ENCODE measurements at regions not wholly inside any gene's neighbourhood (a gene's known extent, or its start where the extent isn't known, plus 50 kb on each side); places are given as distances from the start of the nearest gene placed in this dataset.
"Not testable (repeated sequence)": the region's sequence is repeated elsewhere in the genome, so short reads cannot be mapped to it uniquely, and the experiment has no call there.

DNA sequence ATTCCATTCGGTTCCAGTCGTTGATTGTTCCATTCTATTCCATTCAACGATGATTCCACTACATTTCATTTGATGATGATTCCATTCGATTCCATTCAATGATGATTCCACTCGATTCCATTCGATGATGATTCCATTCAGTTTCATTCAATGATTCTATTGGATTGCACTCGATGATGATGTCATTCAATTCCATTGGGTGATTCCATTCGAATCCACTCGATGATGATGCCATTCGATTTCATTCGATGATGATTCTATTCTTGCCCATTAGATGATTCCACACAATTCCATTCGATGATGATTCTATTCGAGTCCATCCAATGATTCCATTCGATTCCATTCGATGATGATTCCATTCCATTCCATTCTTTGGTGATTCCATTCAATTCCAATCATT lies 1283.7 kb downstream of the TP53TG3F start:
- BruUV-seq (replicated peaks): no TSS peak
- H4K20me1 ChIP-seq (ENCODE audit: insufficient read depth): no peaks in the 10 kb centered on the region
- H3K27ac ChIP-seq: no peak overlapping the region
- H3F3A ChIP-seq (ENCODE audit: insufficient read depth, low read depth): no peaks in the 10 kb centered on the region
- ChIA-PET POLR2A (ENCODE audit: unreplicated experiment) (no interaction called here), CTCF (no interaction called here)
- DNase-seq: no peak
- H3K4me2 ChIP-seq: no peak overlapping the region
- TF ChIP-seq, protein P1, sequence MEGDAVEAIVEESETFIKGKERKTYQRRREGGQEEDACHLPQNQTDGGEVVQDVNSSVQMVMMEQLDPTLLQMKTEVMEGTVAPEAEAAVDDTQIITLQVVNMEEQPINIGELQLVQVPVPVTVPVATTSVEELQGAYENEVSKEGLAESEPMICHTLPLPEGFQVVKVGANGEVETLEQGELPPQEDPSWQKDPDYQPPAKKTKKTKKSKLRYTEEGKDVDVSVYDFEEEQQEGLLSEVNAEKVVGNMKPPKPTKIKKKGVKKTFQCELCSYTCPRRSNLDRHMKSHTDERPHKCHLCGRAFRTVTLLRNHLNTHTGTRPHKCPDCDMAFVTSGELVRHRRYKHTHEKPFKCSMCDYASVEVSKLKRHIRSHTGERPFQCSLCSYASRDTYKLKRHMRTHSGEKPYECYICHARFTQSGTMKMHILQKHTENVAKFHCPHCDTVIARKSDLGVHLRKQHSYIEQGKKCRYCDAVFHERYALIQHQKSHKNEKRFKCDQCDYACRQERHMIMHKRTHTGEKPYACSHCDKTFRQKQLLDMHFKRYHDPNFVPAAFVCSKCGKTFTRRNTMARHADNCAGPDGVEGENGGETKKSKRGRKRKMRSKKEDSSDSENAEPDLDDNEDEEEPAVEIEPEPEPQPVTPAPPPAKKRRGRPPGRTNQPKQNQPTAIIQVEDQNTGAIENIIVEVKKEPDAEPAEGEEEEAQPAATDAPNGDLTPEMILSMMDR (conservative IDR thresholded peaks at IDR 0.05): no peak
- no peak for TF ChIP-seq EZH2 (IDR thresholded peaks at IDR 0.05; ENCODE audit: low read depth)
- intact Hi-C loops (cut with micrococcal nuclease; ENCODE audit: unreplicated experiment): no loop called here
- no peaks in the 10 kb centered on the region for H3K9me2 ChIP-seq (ENCODE audit: insufficient read depth)
- no peaks in the 10 kb centered on the region for H3K36me3 ChIP-seq (ENCODE audit: low read depth)
- peaks cover 56% of the 10 kb centered on the region for H3K9me3 ChIP-seq (ENCODE audit: insufficient read depth, low read depth)
- no peaks in the 10 kb centered on the region for H3K27me3 ChIP-seq (ENCODE audit: insufficient read depth, low read depth)
- H2AFZ ChIP-seq: no peak overlapping the region
- H3K79me2 ChIP-seq (ENCODE audit: low read depth): no peaks in the 10 kb centered on the region
- H3K4me3 ChIP-seq: no peak overlapping the region
- H3K4me1 ChIP-seq (replicated peaks; ENCODE audit: insufficient read depth): no peaks in the 10 kb centered on the region

DNA sequence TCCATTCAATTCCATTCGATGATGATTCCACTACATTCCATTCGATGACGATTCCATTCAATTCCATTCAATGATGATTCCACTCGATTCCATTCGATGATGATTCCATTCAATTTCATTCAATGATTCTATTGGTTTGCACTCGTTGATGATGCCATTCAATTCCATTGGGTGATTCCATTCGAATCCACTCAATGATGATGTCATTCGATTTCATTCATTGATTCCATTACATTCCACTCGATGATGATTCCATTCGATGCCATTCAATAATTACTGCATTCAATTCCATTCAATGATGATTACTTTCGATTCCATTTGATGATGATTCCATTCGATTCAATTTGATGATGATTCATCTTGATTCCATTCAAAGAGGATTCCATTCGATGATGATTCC lies 1299.4 kb downstream of the TP53TG3F start:
- H3K27me3 ChIP-seq (ENCODE audit: insufficient read depth, low read depth): no peaks in the 10 kb centered on the region
- no TSS peak for BruUV-seq (replicated peaks)
- H3K36me3 ChIP-seq (ENCODE audit: low read depth): no peaks in the 10 kb centered on the region
- H3K27ac ChIP-seq: no peak overlapping the region
- H3K9me2 ChIP-seq (ENCODE audit: insufficient read depth): no peaks in the 10 kb centered on the region
- POLR2A ChIA-PET (ENCODE audit: unreplicated experiment): no interaction called here
- CTCF ChIA-PET: no interaction called here
- H3K4me2 ChIP-seq: no peak overlapping the region
- no peaks in the 10 kb centered on the region for H3F3A ChIP-seq (ENCODE audit: insufficient read depth, low read depth)
- H4K20me1 ChIP-seq (ENCODE audit: insufficient read depth): no peaks in the 10 kb centered on the region
- no peak overlapping the region for H2AFZ ChIP-seq
- TF ChIP-seq, protein P1 (conservative IDR thresholded peaks at IDR 0.05): no peak
- TF ChIP-seq EZH2 (IDR thresholded peaks at IDR 0.05; ENCODE audit: low read depth): no peak
- H3K4me1 ChIP-seq (replicated peaks; ENCODE audit: insufficient read depth): no peaks in the 10 kb centered on the region
- no peak overlapping the region for H3K4me3 ChIP-seq
- no peak for DNase-seq
- intact Hi-C loops (cut with micrococcal nuclease; ENCODE audit: unreplicated experiment): no loop called here
- H3K9me3 ChIP-seq (ENCODE audit: insufficient read depth, low read depth): peaks cover 63% of the 10 kb centered on the region
- no peaks in the 10 kb centered on the region for H3K79me2 ChIP-seq (ENCODE audit: low read depth)

DNA sequence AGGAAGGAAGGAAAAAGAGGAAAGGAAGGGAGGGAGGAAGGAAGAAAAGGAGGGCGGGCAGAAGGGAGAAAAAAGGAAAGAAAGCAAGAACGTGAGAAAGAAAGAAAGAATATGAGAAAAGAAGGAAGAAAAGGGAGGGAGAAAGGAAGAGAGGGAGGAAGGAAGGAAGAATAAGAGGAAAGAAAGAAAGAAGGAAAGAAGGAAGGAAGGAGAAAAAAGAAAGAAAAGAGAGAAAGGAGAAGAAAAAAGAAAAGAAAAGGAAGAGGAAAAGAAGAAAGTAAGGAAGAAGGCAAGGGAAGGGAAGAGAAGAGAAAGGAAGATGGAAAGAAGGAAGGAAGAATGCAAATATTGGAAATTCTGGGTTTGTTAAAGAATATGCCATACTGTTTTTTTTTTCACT lies 1332.4 kb downstream of the TP53TG3F start:
- CTCF ChIA-PET, H3K4me3 ChIP-seq: not testable (repeated sequence)

DNA sequence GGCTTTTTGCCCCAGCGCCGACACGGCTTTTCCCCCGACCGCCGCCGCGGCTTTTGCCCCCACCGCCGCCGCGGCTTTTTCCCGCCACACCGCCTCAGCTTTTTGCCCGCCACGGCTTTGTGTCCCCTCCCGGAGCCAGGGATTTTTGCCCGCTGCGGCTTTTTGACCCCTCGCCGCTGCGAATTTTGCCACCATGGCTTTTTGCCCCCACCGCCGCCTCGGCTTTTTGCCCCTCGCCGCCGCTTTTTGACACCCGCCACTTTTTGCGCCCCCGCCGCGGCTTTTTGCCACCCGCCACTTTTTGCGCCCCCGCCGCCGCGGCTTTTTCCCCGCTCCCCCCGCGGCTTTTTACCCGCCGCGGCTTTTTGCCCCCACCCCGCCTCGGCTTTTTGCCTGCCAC lies 1342.5 kb downstream of the TP53TG3F start:
- TF ChIP-seq, protein P1 (conservative IDR thresholded peaks at IDR 0.05): no peak
- no peak for TF ChIP-seq EZH2 (IDR thresholded peaks at IDR 0.05; ENCODE audit: low read depth)
- no peak overlapping the region for H3K27ac ChIP-seq
- H3K4me1 ChIP-seq (replicated peaks; ENCODE audit: insufficient read depth): no peaks in the 10 kb centered on the region
- H3F3A ChIP-seq (ENCODE audit: insufficient read depth, low read depth): peaks cover 10% of the 10 kb centered on the region; the same call in 1 of the 2 replicates
- BruUV-seq (replicated peaks): no TSS peak
- no peaks in the 10 kb centered on the region for H3K27me3 ChIP-seq (ENCODE audit: insufficient read depth, low read depth)
- H3K9me2 ChIP-seq (ENCODE audit: insufficient read depth): no peaks in the 10 kb centered on the region
- H3K4me2 ChIP-seq: no peak overlapping the region
- no peaks in the 10 kb centered on the region for H3K79me2 ChIP-seq (ENCODE audit: low read depth)
- H3K9me3 ChIP-seq (ENCODE audit: insufficient read depth, low read depth): no peaks in the 10 kb centered on the region; the same call in 1 of the 2 replicates
- no peaks in the 10 kb centered on the region for H4K20me1 ChIP-seq (ENCODE audit: insufficient read depth)
- no peaks in the 10 kb centered on the region for H3K36me3 ChIP-seq (ENCODE audit: low read depth)
- no peak for DNase-seq
- no peak overlapping the region for H3K4me3 ChIP-seq
- ChIA-PET POLR2A (ENCODE audit: unreplicated experiment) (no interaction called here), CTCF (no interaction called here)
- H2AFZ ChIP-seq: no peak overlapping the region
- intact Hi-C loops (cut with micrococcal nuclease; ENCODE audit: unreplicated experiment): no loop called here

More for the DNA sequence above, 1332.4 kb downstream of the TP53TG3F start:
- H4K20me1 ChIP-seq (ENCODE audit: insufficient read depth); H3K9me3 ChIP-seq (ENCODE audit: insufficient read depth, low read depth); intact Hi-C loops (cut with micrococcal nuclease; ENCODE audit: unreplicated experiment); POLR2A ChIA-PET (ENCODE audit: unreplicated experiment); H3F3A ChIP-seq (ENCODE audit: insufficient read depth, low read depth); H3K36me3 ChIP-seq (ENCODE audit: low read depth); DNase-seq; H3K9me2 ChIP-seq (ENCODE audit: insufficient read depth); H3K4me2 ChIP-seq; H3K27ac ChIP-seq; H3K27me3 ChIP-seq (ENCODE audit: insufficient read depth, low read depth); BruUV-seq (replicated peaks); H3K4me1 ChIP-seq (replicated peaks; ENCODE audit: insufficient read depth); H3K79me2 ChIP-seq (ENCODE audit: low read depth); H2AFZ ChIP-seq: not testable (repeated sequence)
